GM12891 (cell line): ENCODE measurements at regions not wholly inside any gene's neighbourhood (a gene's known extent, or its start where the extent isn't known, plus 50 kb on each side); places are given as distances from the start of the nearest gene placed in this dataset.

Experiments used
- PAX5 ChIP-seq: IDR thresholded peaks from 2 replicates; pipeline ENCODE4 v1.6.1; 2011; ENCODE audit warnings: low read length, moderate library complexity, mild to moderate bottlenecking; ENCODE audit not compliant: insufficient read depth, severe bottlenecking
- POLR2A ChIP-seq: IDR thresholded peaks from 2 replicates; pipeline ENCODE4 v1.6.1; 2011; ENCODE audit warnings: low read depth, low read length, control low read depth
- TAF1 ChIP-seq: IDR thresholded peaks from 2 replicates; pipeline ENCODE4 v1.6.1; 2011; ENCODE audit warnings: low read depth, low read length, control low read depth

DNA sequence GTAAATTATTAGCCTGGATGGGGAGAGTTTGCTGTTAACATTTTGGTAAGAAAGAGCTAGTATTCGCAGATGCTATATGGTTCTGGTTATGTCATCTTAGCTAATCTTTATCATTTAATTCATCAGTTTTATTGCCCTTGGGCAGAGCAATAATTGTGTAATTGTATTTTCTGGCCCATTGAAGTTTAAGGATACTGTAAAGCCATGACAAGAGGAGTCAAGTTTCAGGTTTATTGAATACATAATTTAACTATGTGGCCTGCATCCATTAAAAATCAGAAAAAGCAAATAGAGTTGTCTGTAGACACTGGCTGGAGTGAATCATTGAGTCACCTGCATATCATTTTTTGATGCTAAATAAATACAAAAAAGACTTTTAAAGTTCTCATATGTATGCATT, 255.8 kb downstream of the PRELID2 start:
- TF ChIP-seq PAX5 (no peak), POLR2A (no peak), TAF1 (no peak)
